ENCODE measurements at regions not wholly inside any gene's neighbourhood (a gene's known extent, or its start where the extent isn't known, plus 50 kb on each side); places are given as distances from the start of the nearest gene placed in this dataset.
"Not testable (repeated sequence)": the region's sequence is repeated elsewhere in the genome, so short reads cannot be mapped to it uniquely, and the experiment has no call there.

DNA sequence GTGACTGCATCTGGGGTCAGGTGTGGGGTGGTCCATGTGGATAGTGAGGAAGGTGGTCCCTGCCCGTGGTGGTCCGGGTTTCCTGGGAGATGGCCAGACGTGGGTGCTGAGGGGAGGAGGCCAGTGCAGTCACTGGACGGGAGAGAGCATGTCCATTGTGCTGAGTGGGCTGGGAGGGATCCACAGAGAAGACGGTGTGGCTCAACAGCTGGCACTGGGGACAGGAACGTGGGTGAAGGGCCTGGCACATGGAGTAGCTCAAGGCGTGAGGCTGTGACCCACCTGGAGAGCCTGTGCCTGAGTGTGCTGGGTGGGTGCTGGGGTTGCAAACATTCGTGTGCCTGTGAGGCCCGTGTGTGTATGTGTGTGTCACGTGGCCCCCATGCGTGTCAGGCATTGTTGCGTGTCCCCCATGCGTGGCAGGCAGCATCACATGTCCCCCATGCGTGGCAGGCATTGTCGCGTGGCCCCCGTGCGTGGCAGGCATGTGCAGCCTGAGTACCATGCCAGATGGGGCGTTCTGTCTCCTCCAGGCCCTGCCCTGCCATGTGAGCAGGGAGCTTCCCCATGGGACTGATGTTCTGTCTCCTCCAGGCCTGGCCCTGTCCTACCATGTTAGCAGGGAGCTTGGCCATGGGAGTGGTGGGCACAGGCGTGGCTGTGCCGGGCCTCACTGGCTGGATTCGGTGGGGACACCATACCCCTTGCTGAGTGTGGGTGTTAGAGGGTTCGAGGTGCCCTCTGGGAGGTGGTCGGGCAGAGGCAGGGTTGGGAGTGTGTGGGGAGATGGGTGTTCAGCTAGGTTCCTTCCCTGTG, 89.8 kb downstream of the TMEM121 start:
- not testable (repeated sequence) for TF ChIP-seq REST (IDR thresholded peaks at IDR 0.05); EGR1 (IDR thresholded peaks at IDR 0.05; ENCODE audit: low read depth in 2 of 2); HNF4A (conservative IDR thresholded peaks at IDR 0.05); RXRA (IDR thresholded peaks at IDR 0.05); JUND (IDR thresholded peaks at IDR 0.05)
- TF ChIP-seq, protein P1, sequence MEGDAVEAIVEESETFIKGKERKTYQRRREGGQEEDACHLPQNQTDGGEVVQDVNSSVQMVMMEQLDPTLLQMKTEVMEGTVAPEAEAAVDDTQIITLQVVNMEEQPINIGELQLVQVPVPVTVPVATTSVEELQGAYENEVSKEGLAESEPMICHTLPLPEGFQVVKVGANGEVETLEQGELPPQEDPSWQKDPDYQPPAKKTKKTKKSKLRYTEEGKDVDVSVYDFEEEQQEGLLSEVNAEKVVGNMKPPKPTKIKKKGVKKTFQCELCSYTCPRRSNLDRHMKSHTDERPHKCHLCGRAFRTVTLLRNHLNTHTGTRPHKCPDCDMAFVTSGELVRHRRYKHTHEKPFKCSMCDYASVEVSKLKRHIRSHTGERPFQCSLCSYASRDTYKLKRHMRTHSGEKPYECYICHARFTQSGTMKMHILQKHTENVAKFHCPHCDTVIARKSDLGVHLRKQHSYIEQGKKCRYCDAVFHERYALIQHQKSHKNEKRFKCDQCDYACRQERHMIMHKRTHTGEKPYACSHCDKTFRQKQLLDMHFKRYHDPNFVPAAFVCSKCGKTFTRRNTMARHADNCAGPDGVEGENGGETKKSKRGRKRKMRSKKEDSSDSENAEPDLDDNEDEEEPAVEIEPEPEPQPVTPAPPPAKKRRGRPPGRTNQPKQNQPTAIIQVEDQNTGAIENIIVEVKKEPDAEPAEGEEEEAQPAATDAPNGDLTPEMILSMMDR (IDR thresholded peaks at IDR 0.05; ENCODE audit: low read depth, low read length, missing input control): not testable (repeated sequence)
